GM19238 (cell line): ENCODE measurements at regions not wholly inside any gene's neighbourhood (a gene's known extent, or its start where the extent isn't known, plus 50 kb on each side); places are given as distances from the start of the nearest gene placed in this dataset.
"Not testable (repeated sequence)": the region's sequence is repeated elsewhere in the genome, so short reads cannot be mapped to it uniquely, and the experiment has no call there.

Experiments
- DNase-seq: peaks from one replicate; pipeline ENCODE4 v3.0.0; 2011; ENCODE audit warnings: low spot score; ENCODE audit not compliant: insufficient read length

DNA sequence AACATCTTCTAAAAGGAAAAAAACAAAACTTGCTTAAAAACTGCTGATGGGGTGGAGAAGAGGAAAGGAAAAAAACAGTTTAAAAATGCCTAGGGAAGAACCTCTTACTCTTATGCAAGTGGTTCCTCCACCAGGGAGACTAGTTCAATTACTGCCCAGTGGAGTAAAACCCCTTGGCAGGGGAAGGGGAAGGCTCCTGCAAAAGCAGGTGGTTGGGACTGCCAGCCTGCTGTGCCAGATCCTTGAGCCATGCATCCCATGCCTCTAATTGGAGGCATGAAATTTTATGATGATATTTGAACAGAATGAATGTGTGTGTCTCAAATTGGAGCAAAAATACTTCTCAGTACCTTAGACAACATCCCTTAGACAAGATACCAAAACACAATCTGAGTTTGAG lies 118.8 kb downstream of the FSCB start:
- no peak for DNase-seq

DNA sequence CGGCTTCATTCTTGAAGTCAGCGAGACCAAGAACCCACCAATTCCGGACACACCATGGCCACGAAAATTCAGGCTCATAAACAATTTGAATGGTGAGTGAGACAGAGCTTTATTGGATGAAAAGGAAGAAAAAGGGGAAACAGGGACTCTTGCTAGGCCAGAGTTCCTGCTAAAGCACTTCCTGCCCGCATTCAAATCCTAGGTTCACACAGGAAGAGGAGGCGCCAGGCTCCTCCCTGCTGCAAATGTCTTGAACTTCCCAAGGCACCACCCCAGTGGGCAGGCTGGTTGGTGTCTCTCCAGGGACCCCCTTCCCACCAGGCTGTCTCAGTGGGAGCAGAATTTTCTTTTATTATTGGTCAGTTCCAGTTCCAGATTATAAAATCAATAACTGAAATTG lies 121.2 kb downstream of the FSCB start:
- DNase-seq, result no peak

DNA sequence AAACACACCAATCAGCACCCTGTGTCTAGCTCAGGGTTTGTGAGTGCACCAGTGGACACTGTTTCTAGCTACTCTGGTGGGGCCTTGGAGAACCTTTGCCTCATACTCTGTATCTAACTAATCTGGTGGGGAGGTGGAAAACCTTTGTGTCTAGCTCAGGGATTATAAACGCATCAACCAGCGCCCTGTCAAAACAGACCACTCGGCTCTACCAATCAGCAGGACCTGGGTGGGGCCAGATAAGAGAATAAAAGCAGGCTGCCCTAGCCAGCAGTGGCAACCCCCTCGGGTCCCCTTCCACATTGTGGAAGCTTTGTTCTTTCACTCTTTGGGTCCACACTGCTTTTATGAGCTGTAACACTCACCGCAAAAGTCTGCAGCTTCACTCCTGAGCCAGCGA lies 121.8 kb downstream of the FSCB start:
- DNase-seq, result not testable (repeated sequence)

GRCh38 chr14:44384601-44385293 lies 122.3 kb downstream of the FSCB start:
- not testable (repeated sequence) for DNase-seq

DNA sequence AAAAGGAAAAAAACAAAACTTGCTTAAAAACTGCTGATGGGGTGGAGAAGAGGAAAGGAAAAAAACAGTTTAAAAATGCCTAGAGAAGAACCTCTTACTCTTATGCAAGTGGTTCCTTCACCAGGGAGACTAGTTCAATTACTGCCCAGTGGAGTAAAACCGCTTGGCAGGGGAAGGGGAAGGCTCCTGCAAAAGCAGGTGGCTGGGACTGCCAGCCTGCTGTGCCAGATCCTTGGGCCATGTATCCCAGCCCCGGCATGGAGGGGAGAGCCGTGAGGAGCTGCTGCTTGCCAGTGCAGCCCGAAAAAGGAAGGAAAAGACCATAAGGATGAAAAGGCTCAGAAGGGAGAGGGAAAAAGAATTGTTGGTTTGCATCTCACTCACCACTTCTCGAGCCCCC lies 123.0 kb downstream of the FSCB start:
- DNase-seq, result no peak

- no peak for DNase-seq
Observed at GRCh38 chr14:44383636-44384035, 123.4 kb downstream of the FSCB start.

GRCh38 chr14:44379292-44379977 lies 127.6 kb downstream of the FSCB start:
- DNase-seq, result no peak

DNA sequence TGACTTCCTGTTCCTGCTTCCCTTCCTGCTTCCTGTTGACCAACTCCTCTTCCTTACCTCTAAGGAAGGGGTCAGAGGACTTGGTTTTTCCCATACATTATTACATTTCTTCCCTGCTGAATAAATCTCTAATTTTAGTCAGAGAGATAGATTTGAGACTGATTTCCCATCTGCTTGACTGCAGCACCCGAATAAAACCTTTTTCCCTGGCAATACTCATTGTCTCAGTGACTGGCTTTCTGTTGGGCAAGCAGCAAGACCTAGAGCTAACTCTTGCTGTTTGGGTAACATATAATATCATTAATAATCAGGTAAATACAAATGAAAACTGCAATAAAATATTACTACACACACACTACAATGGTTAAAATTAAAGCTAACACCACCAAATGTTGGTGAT lies 132.2 kb downstream of the FSCB start:
- DNase-seq, result no peak

- no peak for DNase-seq
Observed at GRCh38 chr14:44372807-44373489, 134.1 kb downstream of the FSCB start.

DNA sequence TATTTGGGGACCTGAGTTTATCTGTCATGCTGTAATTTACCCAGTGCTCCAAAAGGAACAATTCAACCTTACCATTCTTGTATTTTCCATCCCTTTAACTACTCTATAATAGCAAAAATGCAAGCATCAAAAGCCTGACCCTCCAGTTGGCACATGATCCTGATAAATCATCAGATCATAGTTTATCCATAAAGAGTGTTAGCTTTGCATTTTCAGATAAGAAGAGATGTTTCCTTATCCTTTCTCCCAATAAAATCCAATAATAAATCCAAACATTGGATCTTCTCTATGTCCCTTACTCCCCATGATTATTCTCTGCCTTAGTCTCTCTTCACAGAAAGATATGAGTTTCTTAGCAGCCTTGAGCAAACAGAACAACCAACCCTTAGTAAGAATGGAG lies 134.9 kb downstream of the FSCB start:
- DNase-seq, result no peak

DNA sequence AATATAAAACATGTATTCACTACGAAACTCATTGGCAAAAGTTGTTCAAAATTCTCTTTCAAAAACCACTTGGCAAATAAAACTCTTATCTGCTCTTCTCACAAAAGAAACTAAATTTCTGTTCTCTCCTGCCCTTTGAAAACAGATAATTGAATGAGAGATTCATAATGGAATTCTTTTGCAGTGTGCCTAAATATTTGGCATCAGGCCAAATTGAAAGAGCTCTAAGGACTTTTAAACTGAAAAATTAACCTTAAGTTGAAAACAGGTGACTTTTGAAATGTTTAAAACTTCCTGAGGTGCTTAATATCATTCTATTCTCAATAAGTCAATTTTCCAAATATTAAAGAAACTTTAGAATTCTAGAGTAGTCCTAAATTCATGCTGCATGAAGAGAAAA lies 136.4 kb downstream of the FSCB start:
- DNase-seq, result no peak

DNA sequence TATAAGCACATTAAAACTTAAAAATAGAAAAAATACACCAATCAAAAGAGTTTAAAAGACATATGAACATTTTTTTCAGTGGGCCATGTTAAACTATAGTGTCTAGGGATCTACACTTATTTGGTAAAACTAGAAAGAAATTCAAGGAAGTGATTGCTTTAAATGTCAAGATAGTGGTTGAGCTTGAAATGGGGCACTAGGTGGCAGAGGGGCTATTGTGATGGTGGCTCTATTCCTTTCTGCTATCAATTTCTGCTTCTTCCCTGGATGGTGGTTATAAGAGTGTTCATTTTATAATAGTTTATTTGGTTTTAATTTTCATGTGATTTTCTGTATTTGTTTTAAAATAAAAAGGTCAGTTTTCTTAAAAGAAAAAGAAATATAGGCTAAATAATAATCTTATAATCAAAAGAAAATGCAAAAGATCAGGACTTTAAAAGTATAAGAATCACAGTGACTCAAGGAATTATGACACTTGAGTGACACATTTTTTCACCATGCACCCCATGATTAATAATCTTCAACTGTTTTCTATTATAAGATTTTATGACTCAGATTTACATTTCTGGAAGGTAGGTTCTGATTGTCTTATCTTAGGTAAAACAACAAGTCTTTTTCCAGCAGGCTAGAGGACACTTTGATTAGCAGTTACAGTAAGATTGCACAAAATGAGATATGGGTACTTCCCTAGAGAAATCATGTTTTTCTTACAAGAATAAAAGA lies 137.5 kb downstream of the FSCB start:
- no peak for DNase-seq

GRCh38 chr14:44361083-44361482 lies 146.0 kb downstream of the FSCB start:
- no peak for DNase-seq

GRCh38 chr14:44353805-44354204 lies 153.3 kb downstream of the FSCB start:
- no peak for DNase-seq

DNA sequence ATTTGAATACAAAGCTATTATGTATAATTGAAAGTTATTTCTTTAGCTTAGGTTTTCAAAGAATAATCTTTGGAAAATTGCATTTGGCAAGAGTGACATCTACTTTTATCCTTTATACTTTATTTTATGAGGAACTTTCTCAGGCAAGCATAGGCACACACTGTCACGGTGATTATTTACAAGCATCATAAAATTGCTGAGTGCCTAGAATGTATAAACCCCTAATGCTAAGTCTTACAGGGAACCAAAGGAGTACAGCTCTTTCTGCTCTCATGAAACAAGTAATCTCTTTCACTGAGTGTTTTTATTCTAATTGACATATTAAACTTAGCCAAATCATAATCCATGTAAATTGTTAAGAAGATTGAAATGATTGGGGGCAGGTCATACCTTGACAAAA lies 154.9 kb downstream of the FSCB start:
- no peak for DNase-seq

- no peak for DNase-seq
Observed at GRCh38 chr14:44347316-44347715, 159.8 kb downstream of the FSCB start.

GRCh38 chr14:44341116-44341515 lies 166.0 kb downstream of the FSCB start:
- no peak for DNase-seq

GRCh38 chr14:44339862-44340261 lies 167.2 kb downstream of the FSCB start:
- no peak for DNase-seq

DNA sequence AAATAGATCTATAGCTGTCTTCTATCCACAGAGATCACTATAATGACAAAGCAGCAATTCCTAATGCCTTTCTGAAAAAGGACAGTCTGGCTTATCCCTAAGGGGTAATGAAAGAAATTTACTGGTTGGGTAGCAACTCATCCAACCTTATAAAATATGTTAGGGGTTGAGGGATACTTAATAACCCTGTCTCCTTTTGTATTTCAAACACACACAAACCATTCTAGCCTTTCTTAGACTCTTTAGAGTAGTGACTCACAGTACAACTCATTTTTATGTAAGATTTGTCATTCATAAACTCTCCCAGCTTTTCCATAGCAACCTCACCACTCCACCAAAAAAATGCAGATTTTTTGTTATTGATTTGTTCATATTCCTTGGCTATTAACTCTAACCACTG lies 167.9 kb downstream of the FSCB start:
- DNase-seq, result no peak

- no peak for DNase-seq
Observed at GRCh38 chr14:44317441-44317746, 189.7 kb downstream of the FSCB start.

- no peak for DNase-seq
Observed at GRCh38 chr14:44316647-44317440, 190.2 kb downstream of the FSCB start.
